Activated T-cell treated with anti-CD3 and anti-CD28 coated beads for 48 hours (primary cell): ENCODE measurements at regions not wholly inside any gene's neighbourhood (a gene's known extent, or its start where the extent isn't known, plus 50 kb on each side); places are given as distances from the start of the nearest gene placed in this dataset.
"Not testable (repeated sequence)": the region's sequence is repeated elsewhere in the genome, so short reads cannot be mapped to it uniquely, and the experiment has no call there.

Experiments used
- DNase-seq: peaks from one replicate; pipeline ENCODE4 v3.0.0-alpha.2; 2020; ENCODE audit warnings: low read depth

GRCh38 chr6:4491501-4492260 lies 284.5 kb upstream of the CDYL start:
- DNase-seq: no peak

- DNase-seq: no peak
These were observed 286.7 kb upstream of the CDYL start for GRCh38 chr6:4489538-4489937.

GRCh38 chr6:4488389-4488788 lies 287.8 kb upstream of the CDYL start:
- no peak for DNase-seq

- peak; percentile 4 for DNase-seq
These were observed 288.7 kb upstream of the CDYL start for GRCh38 chr6:4487538-4487937.

- no peak for DNase-seq
These were observed 289.5 kb upstream of the CDYL start for GRCh38 chr6:4486568-4487315.

GRCh38 chr6:4485735-4486134 lies 290.5 kb upstream of the CDYL start:
- DNase-seq: no peak

- DNase-seq: no peak
These were observed 293.7 kb upstream of the CDYL start for GRCh38 chr6:4482461-4482860.

- no peak for DNase-seq
These were observed 295.1 kb upstream of the CDYL start for GRCh38 chr6:4480788-4481735.

GRCh38 chr6:4478098-4478497 lies 298.1 kb upstream of the CDYL start:
- no peak for DNase-seq

- no peak for DNase-seq
These were observed 301.4 kb upstream of the CDYL start for GRCh38 chr6:4474810-4475209.

- DNase-seq: no peak
These were observed 303.1 kb upstream of the CDYL start for GRCh38 chr6:4472969-4473642.

GRCh38 chr6:4472222-4472621 lies 304.0 kb upstream of the CDYL start:
- no peak for DNase-seq

GRCh38 chr6:4471515-4471914 lies 304.7 kb upstream of the CDYL start:
- not testable (repeated sequence) for DNase-seq

GRCh38 chr6:4470698-4471210 lies 305.4 kb upstream of the CDYL start:
- DNase-seq: no peak

- DNase-seq: no peak
These were observed 309.3 kb upstream of the CDYL start for GRCh38 chr6:4466769-4467480.

GRCh38 chr6:4466261-4466660 lies 309.9 kb upstream of the CDYL start:
- DNase-seq: no peak

GRCh38 chr6:4464638-4465037 lies 311.6 kb upstream of the CDYL start:
- DNase-seq: no peak

GRCh38 chr6:4463236-4463635 lies 313.0 kb upstream of the CDYL start:
- DNase-seq: no peak

GRCh38 chr6:4460586-4461475 lies 315.4 kb upstream of the CDYL start:
- no peak for DNase-seq

- DNase-seq: no peak
These were observed 316.2 kb upstream of the CDYL start for GRCh38 chr6:4459996-4460395.
